HG03196 (cell line): ENCODE measurements at regions not wholly inside any gene's neighbourhood (a gene's known extent, or its start where the extent isn't known, plus 50 kb on each side); places are given as distances from the start of the nearest gene placed in this dataset.
"Not testable (repeated sequence)": the region's sequence is repeated elsewhere in the genome, so short reads cannot be mapped to it uniquely, and the experiment has no call there.

ENCODE experiments used
- ATAC-seq: cut with Tn5 transposase; IDR thresholded peaks from one replicate; pipeline ENCODE4 v1.9.1; 2021; ENCODE audit not compliant: unreplicated experiment

GRCh38 chr13:109403012-109403421, 383.4 kb downstream of the IRS2 start:
- no peak for ATAC-seq

DNA sequence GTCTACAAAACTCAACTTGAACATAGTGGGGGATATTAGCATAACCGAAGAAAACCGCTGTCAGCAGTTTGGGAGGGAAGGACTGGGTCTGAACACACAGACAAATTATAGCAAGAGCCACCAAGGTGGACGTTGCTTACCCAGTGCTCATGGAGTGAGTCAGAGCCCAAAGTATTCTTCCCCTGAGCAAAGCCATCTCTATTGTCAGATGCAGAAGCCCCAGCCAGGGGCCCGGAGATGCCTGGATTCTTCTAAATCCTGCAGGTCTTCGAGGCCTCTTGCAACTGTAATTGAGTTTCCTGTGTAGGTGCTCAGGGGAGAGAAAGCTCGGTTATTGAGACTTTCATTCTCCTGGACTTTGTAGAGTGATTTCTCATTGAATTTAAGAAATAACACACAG, 384.5 kb downstream of the IRS2 start:
- no peak for ATAC-seq

DNA sequence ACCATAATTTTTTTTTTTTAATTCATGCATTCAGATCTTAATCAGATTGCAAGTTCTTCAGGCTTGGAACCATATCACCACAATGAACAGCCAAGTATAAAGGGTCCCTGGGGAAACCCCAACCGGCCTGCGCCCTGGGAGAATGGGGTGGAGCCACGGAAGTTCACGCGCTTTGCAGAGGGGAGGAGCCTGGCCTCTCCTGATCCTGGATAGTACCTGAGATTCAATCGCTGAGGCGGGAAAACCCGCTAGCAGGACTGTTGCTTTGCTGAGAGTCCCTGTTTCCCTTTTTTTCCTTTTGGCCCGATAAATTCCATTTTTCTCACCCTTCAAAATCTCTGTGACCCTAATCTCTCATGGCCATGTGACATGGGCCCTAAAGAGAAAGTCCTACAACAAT, 385.1 kb downstream of the IRS2 start:
- ATAC-seq: no peak

- ATAC-seq: no peak
Observed at GRCh38 chr13:109400624-109401257, 385.6 kb downstream of the IRS2 start.

DNA sequence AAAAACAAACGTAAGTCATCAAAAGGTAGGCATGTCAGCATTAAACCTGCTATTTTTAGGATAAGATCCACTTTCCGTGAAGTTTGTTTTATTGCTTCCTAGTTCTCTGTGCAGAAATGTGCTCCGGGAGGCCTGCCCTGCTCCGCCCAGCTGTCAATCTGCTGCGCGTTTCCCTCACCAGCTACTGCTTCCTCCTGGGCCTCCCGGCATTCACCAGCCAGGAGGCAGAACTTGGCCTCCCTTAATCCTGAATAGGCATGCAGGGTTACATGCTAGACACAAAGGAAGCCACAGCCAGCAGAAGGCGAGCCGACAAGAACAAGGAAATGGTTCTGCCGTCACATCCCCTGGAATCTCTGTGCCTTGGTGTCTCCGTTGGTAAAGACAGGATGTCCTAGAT, 386.2 kb downstream of the IRS2 start:
- no peak for ATAC-seq

DNA sequence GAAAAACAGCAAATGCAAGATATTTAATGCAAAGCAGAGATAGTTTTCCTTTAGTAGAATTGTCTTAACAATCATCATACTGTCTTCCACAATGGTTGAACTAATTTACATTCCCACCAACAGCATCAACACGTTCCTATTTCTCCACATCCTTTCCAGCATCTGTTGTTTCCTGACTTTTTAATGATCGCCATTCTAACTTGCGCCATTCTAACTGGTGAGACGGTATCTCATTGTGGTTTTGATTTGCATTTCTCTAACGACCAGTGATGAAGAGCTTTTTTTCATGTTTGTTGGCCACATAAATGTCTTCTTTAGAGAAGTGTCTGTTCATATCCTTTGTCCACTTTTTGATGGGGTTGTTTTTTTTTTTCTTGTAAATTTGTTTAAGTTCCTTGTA, 388.3 kb downstream of the IRS2 start:
- ATAC-seq: not testable (repeated sequence)

- ATAC-seq: no peak
Observed at GRCh38 chr13:109397285-109397684, 389.1 kb downstream of the IRS2 start.

GRCh38 chr13:109396266-109396665, 390.1 kb downstream of the IRS2 start:
- ATAC-seq: no peak

DNA sequence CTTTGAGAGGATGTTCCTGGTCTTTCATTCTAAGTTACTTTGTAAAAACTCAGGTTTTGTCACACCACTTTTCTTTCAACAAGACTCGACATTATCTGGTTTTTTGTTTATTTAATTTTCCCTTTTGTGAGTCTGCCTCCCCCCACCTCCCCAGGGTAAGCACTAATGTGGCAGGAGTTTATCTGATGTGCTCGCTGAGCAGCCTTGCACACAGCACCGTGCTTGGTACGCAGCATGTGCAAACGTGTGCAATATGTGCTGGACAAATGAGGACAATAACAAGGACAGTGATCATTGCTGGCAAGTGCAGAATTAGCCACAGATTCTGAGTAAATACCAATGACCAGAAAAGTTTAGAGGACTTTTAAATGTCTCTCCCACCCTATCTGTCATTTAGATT, 391.4 kb downstream of the IRS2 start:
- ATAC-seq: no peak

GRCh38 chr13:109394311-109394988, 391.9 kb downstream of the IRS2 start:
- no peak for ATAC-seq

DNA sequence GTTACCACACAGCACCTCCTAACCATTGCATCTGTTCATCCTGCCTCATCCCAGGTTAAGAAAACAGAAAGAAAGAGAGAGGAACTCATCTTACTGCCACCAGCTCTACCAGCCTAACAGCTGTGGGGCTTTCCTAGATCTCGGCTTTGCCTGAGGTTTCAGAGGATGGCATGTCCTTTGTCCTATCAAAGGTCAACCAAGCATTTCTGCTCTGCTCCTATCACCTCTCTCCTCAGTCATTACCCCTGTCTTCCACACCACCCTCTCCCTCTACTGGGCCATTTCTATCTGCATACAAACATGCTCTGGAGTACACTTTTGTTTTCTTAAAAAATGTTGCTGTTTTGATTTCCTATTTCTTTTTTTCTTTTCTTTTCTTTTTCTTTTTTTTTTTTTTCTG, 393.3 kb downstream of the IRS2 start:
- ATAC-seq: no peak

DNA sequence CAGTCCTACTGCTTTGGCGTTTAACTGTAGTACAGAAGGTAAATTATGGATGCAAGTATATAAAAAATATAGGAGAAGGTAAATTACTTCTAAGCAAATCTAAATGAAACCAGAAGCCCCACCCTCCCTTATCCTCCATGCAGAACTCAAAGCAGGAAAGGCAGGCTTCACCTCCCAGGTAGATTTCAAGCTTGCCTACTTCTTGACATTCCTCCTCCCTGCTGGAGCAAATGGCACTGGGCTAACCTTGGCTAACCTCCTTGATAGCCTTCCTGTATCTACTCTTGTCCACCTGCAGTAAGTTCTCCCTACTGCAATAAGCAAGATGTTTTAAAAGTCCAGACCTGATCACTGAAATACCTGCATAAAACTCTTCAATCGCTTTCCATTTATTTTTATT, 396.0 kb downstream of the IRS2 start:
- no peak for ATAC-seq

DNA sequence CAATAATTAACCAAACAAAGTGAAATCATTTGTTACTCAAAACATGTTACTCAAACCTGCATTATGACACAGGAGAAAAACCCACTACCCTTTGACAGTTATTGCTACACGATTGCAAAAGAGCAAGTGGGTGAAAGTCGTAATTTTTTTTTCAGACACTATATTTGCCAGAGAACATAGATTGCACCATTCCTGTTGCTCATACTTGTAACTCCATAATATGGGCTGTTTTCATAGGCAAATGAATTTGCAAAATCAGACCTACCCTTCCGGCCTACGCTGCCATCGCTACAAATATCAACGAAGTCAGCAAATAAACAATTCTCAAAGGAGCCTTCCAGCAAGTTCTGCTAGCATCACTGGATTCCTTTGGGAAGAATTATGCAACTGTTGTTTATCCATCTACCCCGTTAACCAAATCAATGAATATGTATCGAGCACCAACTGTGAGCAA, 396.5 kb downstream of the IRS2 start:
- ATAC-seq: no peak

DNA sequence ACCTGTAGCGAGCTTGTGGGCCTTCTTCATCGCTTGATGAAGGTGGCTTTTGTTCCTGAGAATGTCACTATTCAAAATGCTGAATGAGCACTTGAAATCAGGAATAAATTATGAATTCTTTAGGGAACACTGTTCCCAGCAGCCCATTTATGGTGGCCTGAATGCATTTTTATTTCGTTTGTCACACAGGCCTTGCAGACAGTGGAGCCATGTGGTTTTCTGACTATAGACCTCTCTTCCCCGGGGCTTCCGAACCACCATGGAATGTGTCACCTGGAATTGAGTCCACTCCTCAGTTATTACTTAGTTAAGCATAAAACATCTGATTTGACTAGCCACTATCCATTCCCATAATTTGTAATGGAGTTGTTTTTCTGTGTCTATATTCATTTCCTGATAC, 396.9 kb downstream of the IRS2 start:
- ATAC-seq: no peak

GRCh38 chr13:109387471-109387870, 398.9 kb downstream of the IRS2 start:
- ATAC-seq: no peak

- no peak for ATAC-seq
Observed at GRCh38 chr13:109385242-109385560, 401.2 kb downstream of the IRS2 start.

GRCh38 chr13:109384491-109385241, 401.7 kb downstream of the IRS2 start:
- no peak for ATAC-seq

- ATAC-seq: no peak
Observed at GRCh38 chr13:109383683-109384082, 402.7 kb downstream of the IRS2 start.

- no peak for ATAC-seq
Observed at GRCh38 chr13:109381546-109382180, 404.7 kb downstream of the IRS2 start.

- ATAC-seq: no peak
Observed at GRCh38 chr13:109380457-109380856, 405.9 kb downstream of the IRS2 start.

GRCh38 chr13:109379930-109380329, 406.5 kb downstream of the IRS2 start:
- no peak for ATAC-seq

DNA sequence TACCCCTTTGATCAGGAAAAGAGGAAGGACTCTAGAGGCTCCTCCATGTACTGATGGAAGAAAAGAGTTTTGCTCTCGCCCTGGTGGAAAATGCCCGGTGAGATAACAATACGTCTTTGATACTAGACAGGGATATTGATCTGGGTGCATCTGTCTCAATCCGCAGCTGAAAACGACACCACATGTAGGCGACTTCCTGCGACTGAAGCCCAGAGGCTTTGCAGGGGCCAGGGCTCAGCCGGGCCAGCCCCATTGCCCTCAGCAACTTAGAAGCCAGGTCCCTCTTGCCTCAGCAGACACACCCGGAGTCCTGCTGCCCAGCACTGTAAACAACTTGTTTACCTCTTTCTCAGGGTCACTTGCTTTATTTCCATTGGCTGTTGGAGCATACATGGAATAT, 409.4 kb downstream of the IRS2 start:
- no peak for ATAC-seq
